ENCODE measurements at regions not wholly inside any gene's neighbourhood (a gene's known extent, or its start where the extent isn't known, plus 50 kb on each side); places are given as distances from the start of the nearest gene placed in this dataset.
"Not testable (repeated sequence)": the region's sequence is repeated elsewhere in the genome, so short reads cannot be mapped to it uniquely, and the experiment has no call there.

DNA sequence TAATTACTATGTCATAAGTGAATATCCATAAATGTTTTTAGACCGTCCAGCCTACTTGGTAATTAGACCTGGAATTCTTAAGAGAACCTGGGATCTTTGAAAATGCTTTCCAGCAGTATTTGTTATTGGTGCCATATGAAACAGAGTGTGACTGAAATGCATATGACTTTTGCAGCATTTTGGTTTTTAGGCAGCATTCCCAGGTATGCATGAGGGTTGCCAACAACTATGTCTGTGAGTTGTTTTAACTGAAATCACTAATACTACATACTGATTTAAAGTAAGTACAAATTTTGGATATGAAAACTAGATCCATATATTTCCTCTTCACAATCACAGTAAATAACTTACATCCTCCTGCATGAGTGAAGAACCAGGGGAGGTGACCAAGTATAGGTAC is 437.7 kb upstream of the FAR2 start:
- no peak overlapping the region for H3K4me3 ChIP-seq (replicated peaks in 1 of 2; ENCODE audit: low read depth in 2 of 2, low read length in 2 of 2)
- DNase-seq (ENCODE audit: low read depth in 2 of 2) = no peak
- no peak for TF ChIP-seq CTCF (IDR thresholded peaks at IDR 0.05; ENCODE audit: low read depth, low read length)

DNA sequence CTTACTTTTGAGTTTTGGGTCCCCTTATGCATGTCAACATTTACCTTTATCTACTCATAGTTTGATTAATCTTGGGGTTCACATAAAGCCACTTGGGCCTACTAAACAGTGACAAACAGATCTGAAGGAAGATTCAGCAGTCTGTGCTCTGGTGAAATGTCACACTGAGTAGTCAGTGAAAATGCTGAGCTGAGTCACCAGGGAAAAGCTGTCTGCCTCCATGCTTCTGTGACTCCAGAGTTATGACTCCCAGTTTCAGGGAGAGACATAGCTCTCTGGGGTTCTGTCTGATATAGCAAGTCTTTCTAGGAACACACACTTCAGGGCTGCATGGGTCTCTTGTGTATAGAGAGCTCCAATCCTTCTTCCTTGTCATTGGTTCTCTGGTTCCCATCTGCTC is 406.3 kb upstream of the FAR2 start:
- peak in 1 of 2 donors; percentile 41 for DNase-seq (ENCODE audit: low read depth in 2 of 2)
- TF ChIP-seq CTCF (IDR thresholded peaks at IDR 0.05; ENCODE audit: low read depth, low read length) = no peak
- no peak overlapping the region for H3K4me3 ChIP-seq (replicated peaks in 1 of 2; ENCODE audit: low read depth in 2 of 2, low read length in 2 of 2)

- TF ChIP-seq CTCF (IDR thresholded peaks at IDR 0.05; ENCODE audit: low read depth, low read length) = no peak
- no peak for DNase-seq (ENCODE audit: low read depth in 2 of 2)
- no peak overlapping the region for H3K4me3 ChIP-seq (replicated peaks in 1 of 2; ENCODE audit: low read depth in 2 of 2, low read length in 2 of 2)
Observed at GRCh38 chr12:28746734-28747325, 402.2 kb upstream of the FAR2 start.

DNA sequence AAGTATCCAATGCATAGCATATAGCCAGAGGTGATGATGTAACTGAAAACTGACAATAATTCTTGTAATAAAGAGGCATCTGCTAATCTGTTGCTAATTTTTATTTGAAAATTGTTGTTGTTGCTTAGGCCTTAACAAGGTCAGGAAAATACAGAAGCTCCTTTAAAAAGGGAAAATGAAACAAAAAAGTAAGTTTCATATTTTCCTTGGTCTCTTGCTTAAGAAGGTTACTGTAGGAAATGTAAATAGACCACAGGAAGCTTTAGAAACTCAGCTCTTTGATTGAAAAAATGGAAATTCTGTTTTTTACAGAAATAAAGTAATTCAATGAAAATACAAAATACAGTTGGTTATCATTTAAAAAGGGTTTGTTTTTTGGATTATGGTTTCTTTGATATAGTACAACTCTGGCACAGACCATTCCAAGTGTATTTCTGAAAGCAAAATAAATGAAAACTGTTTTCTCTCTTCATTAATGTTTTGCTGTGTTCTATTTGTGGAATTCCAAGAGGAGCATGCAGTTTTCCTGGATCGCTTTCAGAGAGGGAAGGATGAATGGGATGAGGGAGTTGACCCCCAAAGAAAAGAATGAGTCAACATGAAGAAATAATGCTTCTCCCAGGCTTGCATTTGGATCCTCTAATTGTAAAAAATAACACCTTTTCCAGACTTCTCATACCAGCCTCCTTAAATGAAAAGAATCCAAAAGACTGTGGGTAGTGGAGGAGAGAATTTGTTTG is 398.0 kb upstream of the FAR2 start:
- no peak overlapping the region for H3K4me3 ChIP-seq (replicated peaks in 1 of 2; ENCODE audit: low read depth in 2 of 2, low read length in 2 of 2)
- peak in 1 of 2 donors; percentile 5 for DNase-seq (ENCODE audit: low read depth in 2 of 2)
- TF ChIP-seq CTCF (IDR thresholded peaks at IDR 0.05; ENCODE audit: low read depth, low read length) = no peak

- DNase-seq (ENCODE audit: low read depth in 2 of 2) = no peak
- H3K4me3 ChIP-seq (replicated peaks in 1 of 2; ENCODE audit: low read depth in 2 of 2, low read length in 2 of 2) = no peak overlapping the region
- TF ChIP-seq CTCF (IDR thresholded peaks at IDR 0.05; ENCODE audit: low read depth, low read length) = no peak
Observed at GRCh38 chr12:28755027-28755426, 394.1 kb upstream of the FAR2 start.

GRCh38 chr12:28759333-28759732 is 389.7 kb upstream of the FAR2 start:
- no peak for TF ChIP-seq CTCF (IDR thresholded peaks at IDR 0.05; ENCODE audit: low read depth, low read length)
- DNase-seq (ENCODE audit: low read depth in 2 of 2) = peak in 1 of 2 donors; percentile 81
- no peak overlapping the region for H3K4me3 ChIP-seq (replicated peaks in 1 of 2; ENCODE audit: low read depth in 2 of 2, low read length in 2 of 2)

- not testable (repeated sequence) for DNase-seq (ENCODE audit: low read depth in 2 of 2); H3K4me3 ChIP-seq (replicated peaks in 1 of 2; ENCODE audit: low read depth in 2 of 2, low read length in 2 of 2)
Observed at GRCh38 chr12:28760040-28760903, 388.8 kb upstream of the FAR2 start.

DNA sequence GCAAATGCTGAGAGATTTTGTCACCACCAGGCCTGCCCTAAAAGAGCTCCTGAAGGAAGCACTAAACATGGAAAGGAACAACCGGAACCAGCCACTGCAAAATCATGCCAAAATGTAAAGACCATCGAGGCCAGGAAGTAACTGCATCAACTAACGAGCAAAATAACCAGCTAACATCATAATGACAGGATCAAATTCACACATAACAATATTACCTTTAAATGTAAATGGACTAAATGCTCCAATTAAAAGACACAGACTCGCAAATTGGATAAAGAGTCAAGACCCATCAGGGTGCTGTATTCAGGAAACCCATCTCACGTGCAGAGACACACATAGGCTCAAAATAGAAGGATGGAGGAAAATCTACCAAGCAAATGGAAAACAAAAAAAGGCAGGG is 387.2 kb upstream of the FAR2 start:
- not testable (repeated sequence) for DNase-seq (ENCODE audit: low read depth in 2 of 2); H3K4me3 ChIP-seq (replicated peaks in 1 of 2; ENCODE audit: low read depth in 2 of 2, low read length in 2 of 2)
